ENCODE measurements at regions not wholly inside any gene's neighbourhood (a gene's known extent, or its start where the extent isn't known, plus 50 kb on each side); places are given as distances from the start of the nearest gene placed in this dataset.

DNA sequence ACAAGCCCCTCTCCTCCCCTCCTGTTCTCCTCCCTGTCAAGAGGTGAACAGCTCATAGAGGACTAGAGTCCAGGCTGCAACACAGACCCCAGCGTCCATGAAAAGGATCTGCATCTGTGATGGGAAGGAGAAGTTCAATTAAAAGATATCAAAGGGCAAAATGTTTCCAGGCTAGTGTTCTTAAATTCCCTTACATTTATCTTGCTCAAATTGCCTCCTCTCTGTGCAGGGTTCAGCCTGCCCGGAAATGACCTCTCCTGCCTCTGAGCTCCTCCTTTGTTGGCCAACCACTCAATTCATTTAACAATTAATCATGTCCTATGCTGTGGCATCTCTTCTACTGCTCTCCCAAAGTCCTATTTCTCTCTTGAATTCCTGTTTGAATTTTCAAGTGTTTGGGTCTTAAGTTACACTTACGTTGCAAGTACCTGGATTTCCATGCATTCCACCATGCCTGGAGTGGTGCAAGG is 105.3 kb downstream of the TSN start:
- Mint-ChIP-seq H3K27ac (ENCODE audit: unreplicated experiment) (peak overlapping the region; percentile 91), H3K4me1 (peaks cover 19% of the 10 kb centered on the region), H3K27me3 (ENCODE audit: low read depth) (no peaks in the 10 kb centered on the region), H3K4me3 (no peak overlapping the region), H3K36me3 (ENCODE audit: low read depth) (peaks cover 4% of the 10 kb centered on the region), H3K9me3 (peaks cover 12% of the 10 kb centered on the region)
- TF ChIP-seq, protein P1, sequence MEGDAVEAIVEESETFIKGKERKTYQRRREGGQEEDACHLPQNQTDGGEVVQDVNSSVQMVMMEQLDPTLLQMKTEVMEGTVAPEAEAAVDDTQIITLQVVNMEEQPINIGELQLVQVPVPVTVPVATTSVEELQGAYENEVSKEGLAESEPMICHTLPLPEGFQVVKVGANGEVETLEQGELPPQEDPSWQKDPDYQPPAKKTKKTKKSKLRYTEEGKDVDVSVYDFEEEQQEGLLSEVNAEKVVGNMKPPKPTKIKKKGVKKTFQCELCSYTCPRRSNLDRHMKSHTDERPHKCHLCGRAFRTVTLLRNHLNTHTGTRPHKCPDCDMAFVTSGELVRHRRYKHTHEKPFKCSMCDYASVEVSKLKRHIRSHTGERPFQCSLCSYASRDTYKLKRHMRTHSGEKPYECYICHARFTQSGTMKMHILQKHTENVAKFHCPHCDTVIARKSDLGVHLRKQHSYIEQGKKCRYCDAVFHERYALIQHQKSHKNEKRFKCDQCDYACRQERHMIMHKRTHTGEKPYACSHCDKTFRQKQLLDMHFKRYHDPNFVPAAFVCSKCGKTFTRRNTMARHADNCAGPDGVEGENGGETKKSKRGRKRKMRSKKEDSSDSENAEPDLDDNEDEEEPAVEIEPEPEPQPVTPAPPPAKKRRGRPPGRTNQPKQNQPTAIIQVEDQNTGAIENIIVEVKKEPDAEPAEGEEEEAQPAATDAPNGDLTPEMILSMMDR (conservative IDR thresholded peaks at IDR 0.05): no peak
- DNase-seq (ENCODE audit: low read depth, low spot score): no peak

GRCh38 chr2:121862286-121862685 is 106.8 kb downstream of the TSN start:
- TF ChIP-seq, protein P1 (conservative IDR thresholded peaks at IDR 0.05): no peak
- H3K36me3 Mint-ChIP-seq (ENCODE audit: low read depth): peaks cover 4% of the 10 kb centered on the region
- H3K4me1 Mint-ChIP-seq: peaks cover 24% of the 10 kb centered on the region
- peaks cover 12% of the 10 kb centered on the region for H3K9me3 Mint-ChIP-seq
- DNase-seq (ENCODE audit: low read depth, low spot score): no peak
- no peak overlapping the region for H3K27ac Mint-ChIP-seq (ENCODE audit: unreplicated experiment)
- no peak overlapping the region for H3K4me3 Mint-ChIP-seq
- H3K27me3 Mint-ChIP-seq (ENCODE audit: low read depth): no peaks in the 10 kb centered on the region

GRCh38 chr2:121865914-121866313 is 110.5 kb downstream of the TSN start:
- no peak overlapping the region for H3K4me3 Mint-ChIP-seq

DNA sequence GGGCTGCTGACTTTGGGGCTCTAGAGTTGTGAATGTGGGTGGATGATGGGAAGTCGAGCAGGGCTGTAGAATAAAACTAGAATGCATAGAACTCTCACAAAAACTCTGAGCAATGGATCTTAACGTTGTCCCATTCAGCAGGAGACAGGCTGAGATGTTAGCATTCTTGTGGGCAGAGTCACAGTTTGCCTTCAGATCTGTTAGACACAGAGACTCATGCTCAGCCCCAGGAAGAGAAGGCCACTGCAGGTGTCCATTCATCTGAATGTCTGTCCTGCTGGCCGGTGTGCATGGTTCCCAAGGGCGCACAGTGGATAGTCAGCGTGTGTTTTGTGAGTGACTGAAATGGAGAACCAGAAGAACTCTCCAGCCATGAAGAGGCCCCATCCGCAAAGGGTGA is 111.3 kb downstream of the TSN start:
- Mint-ChIP-seq H3K4me1 (peaks cover 43% of the 10 kb centered on the region), H3K27me3 (ENCODE audit: low read depth) (no peaks in the 10 kb centered on the region), H3K9me3 (peaks cover 11% of the 10 kb centered on the region), H3K4me3 (no peak overlapping the region), H3K36me3 (ENCODE audit: low read depth) (peaks cover 4% of the 10 kb centered on the region), H3K27ac (ENCODE audit: unreplicated experiment) (peak overlapping the region; percentile 35)
- no peak for DNase-seq (ENCODE audit: low read depth, low spot score)
- TF ChIP-seq, protein P1 (conservative IDR thresholded peaks at IDR 0.05): no peak

More at GRCh38 chr2:121865914-121866313, 110.5 kb downstream of the TSN start:
- no peak for DNase-seq (ENCODE audit: low read depth, low spot score)
- TF ChIP-seq, protein P1 (conservative IDR thresholded peaks at IDR 0.05): no peak
- no peak overlapping the region for H3K27ac Mint-ChIP-seq (ENCODE audit: unreplicated experiment)
- no peaks in the 10 kb centered on the region for H3K27me3 Mint-ChIP-seq (ENCODE audit: low read depth)
- H3K9me3 Mint-ChIP-seq: peaks cover 14% of the 10 kb centered on the region
- peaks cover 47% of the 10 kb centered on the region for H3K4me1 Mint-ChIP-seq
- H3K36me3 Mint-ChIP-seq (ENCODE audit: low read depth): peaks cover 4% of the 10 kb centered on the region

- Mint-ChIP-seq H3K27ac (ENCODE audit: unreplicated experiment) (peak overlapping the region; percentile 93), H3K4me1 (peaks cover 56% of the 10 kb centered on the region), H3K4me3 (peak overlapping the region; percentile 19), H3K9me3 (peaks cover 5% of the 10 kb centered on the region), H3K27me3 (ENCODE audit: low read depth) (no peaks in the 10 kb centered on the region), H3K36me3 (ENCODE audit: low read depth) (peaks cover 4% of the 10 kb centered on the region)
- TF ChIP-seq, protein P1 (conservative IDR thresholded peaks at IDR 0.05): no peak
- no peak for DNase-seq (ENCODE audit: low read depth, low spot score)
Measured at GRCh38 chr2:121868652-121869051, 113.2 kb downstream of the TSN start.

All from neural crest cell (in vitro differentiated cells).